ENCODE measurements at regions not wholly inside any gene's neighbourhood (a gene's known extent, or its start where the extent isn't known, plus 50 kb on each side); places are given as distances from the start of the nearest gene placed in this dataset.
A peak's percentile ranks its signal among the peaks of the same experiment; 100 is the strongest.

- H3K79me2 ChIP-seq (ENCODE audit: insufficient read depth, low read length), result no peaks in the 10 kb centered on the region
- peak overlapping the region; percentile 60 for H3K4me2 ChIP-seq (ENCODE audit: insufficient read depth, low read length)
- no peaks in the 10 kb centered on the region for H4K20me1 ChIP-seq (ENCODE audit: insufficient read depth, low read length)
- H3K36me3 ChIP-seq (ENCODE audit: insufficient read depth, low read length), result no peaks in the 10 kb centered on the region
- peak; percentile 91 for DNase-seq (ENCODE audit: insufficient read length, low spot score, missing footprints)
- peaks cover 45% of the 10 kb centered on the region for H3K27me3 ChIP-seq (ENCODE audit: insufficient read depth, low read length)
- no peak overlapping the region for H3K27ac ChIP-seq (ENCODE audit: low read depth, low read length)
- H3K9me3 ChIP-seq (ENCODE audit: low read depth, low read length), result no peaks in the 10 kb centered on the region
- H3K4me1 ChIP-seq (ENCODE audit: insufficient read depth, low read length), result no peaks in the 10 kb centered on the region
- no peak overlapping the region for H3K4me3 ChIP-seq (ENCODE audit: insufficient read depth, low read length)
- peak overlapping the region; percentile 3 for H2AFZ ChIP-seq (ENCODE audit: low read length)
- peak; percentile 43 for TF ChIP-seq CTCF (IDR thresholded peaks at IDR 0.05; ENCODE audit: extremely low read depth, low read depth, low read length)
Observed at GRCh38 chr5:171629628-171630349, 155.8 kb upstream of the SMIM23 start.

- Histone ChIP-seq H3K4me2 (ENCODE audit: insufficient read depth, low read length) (peak overlapping the region; percentile 60), H3K9me3 (ENCODE audit: low read depth, low read length) (no peaks in the 10 kb centered on the region), H3K36me3 (ENCODE audit: insufficient read depth, low read length) (no peaks in the 10 kb centered on the region), H2AFZ (ENCODE audit: low read length) (peak overlapping the region; percentile 3), H3K27me3 (ENCODE audit: insufficient read depth, low read length) (peaks cover 48% of the 10 kb centered on the region), H3K79me2 (ENCODE audit: insufficient read depth, low read length) (no peaks in the 10 kb centered on the region), H3K4me3 (ENCODE audit: insufficient read depth, low read length) (no peak overlapping the region), H3K27ac (ENCODE audit: low read depth, low read length) (no peak overlapping the region), H3K4me1 (ENCODE audit: insufficient read depth, low read length) (no peaks in the 10 kb centered on the region), H4K20me1 (ENCODE audit: insufficient read depth, low read length) (no peaks in the 10 kb centered on the region)
- DNase-seq (ENCODE audit: insufficient read length, low spot score, missing footprints), result no peak
- TF ChIP-seq CTCF (IDR thresholded peaks at IDR 0.05; ENCODE audit: extremely low read depth, low read depth, low read length), result no peak
Observed at GRCh38 chr5:171630350-171631065, 155.1 kb upstream of the SMIM23 start.

- Histone ChIP-seq H3K9me3 (ENCODE audit: low read depth, low read length) (no peaks in the 10 kb centered on the region), H3K4me3 (ENCODE audit: insufficient read depth, low read length) (no peak overlapping the region), H4K20me1 (ENCODE audit: insufficient read depth, low read length) (no peaks in the 10 kb centered on the region), H3K4me1 (ENCODE audit: insufficient read depth, low read length) (no peaks in the 10 kb centered on the region), H3K27me3 (ENCODE audit: insufficient read depth, low read length) (peaks cover 44% of the 10 kb centered on the region), H2AFZ (ENCODE audit: low read length) (no peak overlapping the region), H3K4me2 (ENCODE audit: insufficient read depth, low read length) (no peak overlapping the region), H3K27ac (ENCODE audit: low read depth, low read length) (no peak overlapping the region), H3K36me3 (ENCODE audit: insufficient read depth, low read length) (no peaks in the 10 kb centered on the region), H3K79me2 (ENCODE audit: insufficient read depth, low read length) (no peaks in the 10 kb centered on the region)
- no peak for TF ChIP-seq CTCF (IDR thresholded peaks at IDR 0.05; ENCODE audit: extremely low read depth, low read depth, low read length)
- DNase-seq (ENCODE audit: insufficient read length, low spot score, missing footprints), result no peak
Observed at GRCh38 chr5:171632616-171633015, 153.0 kb upstream of the SMIM23 start.

- H2AFZ ChIP-seq (ENCODE audit: low read length), result no peak overlapping the region
- peaks cover 38% of the 10 kb centered on the region for H3K27me3 ChIP-seq (ENCODE audit: insufficient read depth, low read length)
- no peak overlapping the region for H3K4me3 ChIP-seq (ENCODE audit: insufficient read depth, low read length)
- peaks cover 2% of the 10 kb centered on the region for H4K20me1 ChIP-seq (ENCODE audit: insufficient read depth, low read length)
- no peak overlapping the region for H3K4me2 ChIP-seq (ENCODE audit: insufficient read depth, low read length)
- H3K36me3 ChIP-seq (ENCODE audit: insufficient read depth, low read length), result no peaks in the 10 kb centered on the region
- no peaks in the 10 kb centered on the region for H3K4me1 ChIP-seq (ENCODE audit: insufficient read depth, low read length)
- H3K9me3 ChIP-seq (ENCODE audit: low read depth, low read length), result no peaks in the 10 kb centered on the region
- no peak overlapping the region for H3K27ac ChIP-seq (ENCODE audit: low read depth, low read length)
- no peaks in the 10 kb centered on the region for H3K79me2 ChIP-seq (ENCODE audit: insufficient read depth, low read length)
- no peak for TF ChIP-seq CTCF (IDR thresholded peaks at IDR 0.05; ENCODE audit: extremely low read depth, low read depth, low read length)
- DNase-seq (ENCODE audit: insufficient read length, low spot score, missing footprints), result no peak
Observed at GRCh38 chr5:171633776-171634470, 151.7 kb upstream of the SMIM23 start.
